ENCODE measurements at regions not wholly inside any gene's neighbourhood (a gene's known extent, or its start where the extent isn't known, plus 50 kb on each side); places are given as distances from the start of the nearest gene placed in this dataset.
"Not testable (repeated sequence)": the region's sequence is repeated elsewhere in the genome, so short reads cannot be mapped to it uniquely, and the experiment has no call there.

DNA sequence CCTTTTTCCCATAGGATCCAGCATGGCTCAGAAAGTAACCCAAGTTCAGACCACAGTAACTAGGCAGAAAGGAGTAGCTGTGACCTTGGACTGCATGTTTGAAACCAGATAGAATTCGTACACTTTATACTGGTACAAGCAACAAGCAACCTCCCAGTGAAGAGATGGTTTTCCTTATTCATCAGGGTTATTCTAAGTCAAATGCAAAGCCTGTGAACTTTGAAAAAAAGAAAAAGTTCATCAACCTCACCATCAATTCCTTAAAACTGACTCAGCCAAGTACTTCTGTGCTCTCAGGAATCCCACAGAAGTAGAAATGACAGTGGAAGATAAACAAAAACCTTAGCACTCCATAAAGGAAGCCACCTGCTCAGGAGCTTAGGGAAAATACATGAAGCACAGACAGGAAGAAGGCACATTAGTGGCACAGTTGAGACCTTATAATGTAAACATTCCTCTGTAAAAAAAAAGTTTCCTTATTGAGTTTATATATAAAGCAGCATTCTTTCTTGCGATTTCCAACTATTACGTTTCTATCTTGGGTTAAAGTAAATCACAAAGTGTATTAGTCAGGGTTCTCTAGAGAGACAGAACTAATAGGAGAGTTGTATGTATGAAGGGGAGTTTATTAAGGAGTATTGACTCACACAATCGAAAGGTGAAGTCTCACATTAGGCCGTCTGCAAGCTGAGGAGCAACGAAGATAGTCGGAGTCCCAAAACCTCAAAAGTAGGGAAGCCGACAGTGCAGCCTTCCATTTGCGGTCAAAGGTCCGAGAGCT lies 398.4 kb downstream of the DAD1 start:
- peak; percentile 47 for DNase-seq (ENCODE audit: low read depth)

DNA sequence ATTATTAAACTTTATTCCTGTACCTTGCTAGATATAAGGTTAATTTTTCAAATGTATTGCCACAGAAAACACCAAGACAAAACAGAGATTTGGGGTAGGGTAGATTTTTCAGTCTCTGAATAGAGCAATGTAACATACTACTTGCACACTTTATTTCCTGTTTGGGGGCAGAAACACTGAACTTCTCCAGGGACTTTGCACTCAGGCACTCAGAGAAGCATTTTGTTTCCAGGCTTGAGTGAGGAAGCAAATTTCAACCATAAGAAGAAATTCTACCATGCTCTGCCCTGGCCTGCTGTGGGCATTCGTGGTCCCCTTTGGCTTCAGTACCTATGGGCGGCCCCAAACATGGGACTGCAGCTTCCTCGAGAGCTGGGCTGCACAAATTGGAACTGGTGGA lies 399.1 kb downstream of the DAD1 start:
- DNase-seq (ENCODE audit: low read depth), result no peak

DNA sequence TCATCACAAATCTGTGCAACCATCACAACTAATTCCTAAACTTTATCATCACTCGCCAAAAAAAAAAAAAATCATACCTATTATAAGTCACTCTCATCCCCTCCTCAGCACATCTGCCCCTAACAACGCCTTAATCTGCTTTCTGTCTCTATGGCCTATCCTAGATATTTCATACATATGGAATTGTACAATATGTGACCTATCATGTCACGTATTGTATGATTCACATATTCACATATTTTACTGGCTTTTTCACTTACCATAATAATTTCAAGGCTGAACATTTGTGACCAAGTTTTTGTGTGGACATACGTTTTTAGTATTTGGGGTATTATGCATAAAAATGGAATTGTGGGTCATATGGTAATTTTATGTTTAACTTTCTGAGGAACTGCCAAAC lies 400.7 kb downstream of the DAD1 start:
- peak; percentile 9 for DNase-seq (ENCODE audit: low read depth)

DNA sequence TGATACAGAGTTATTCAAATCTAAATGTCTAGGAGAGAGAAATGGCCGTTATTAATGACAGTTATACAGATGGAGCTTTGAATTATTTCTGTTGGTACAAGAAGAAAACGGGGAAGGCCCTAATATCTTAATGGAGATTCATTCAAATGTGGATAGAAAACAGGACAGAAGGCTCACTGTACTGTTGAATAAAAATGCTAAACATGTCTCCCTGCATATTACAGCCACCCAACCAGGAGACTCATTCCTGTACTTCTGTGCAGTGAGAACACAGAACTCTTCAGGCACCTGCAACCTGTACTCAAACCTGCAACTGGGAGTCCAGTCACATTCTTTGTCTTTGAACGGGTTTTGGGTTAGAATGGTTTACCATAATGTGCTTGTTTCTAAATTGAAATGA lies 403.2 kb downstream of the DAD1 start:
- DNase-seq (ENCODE audit: low read depth), result no peak

DNA sequence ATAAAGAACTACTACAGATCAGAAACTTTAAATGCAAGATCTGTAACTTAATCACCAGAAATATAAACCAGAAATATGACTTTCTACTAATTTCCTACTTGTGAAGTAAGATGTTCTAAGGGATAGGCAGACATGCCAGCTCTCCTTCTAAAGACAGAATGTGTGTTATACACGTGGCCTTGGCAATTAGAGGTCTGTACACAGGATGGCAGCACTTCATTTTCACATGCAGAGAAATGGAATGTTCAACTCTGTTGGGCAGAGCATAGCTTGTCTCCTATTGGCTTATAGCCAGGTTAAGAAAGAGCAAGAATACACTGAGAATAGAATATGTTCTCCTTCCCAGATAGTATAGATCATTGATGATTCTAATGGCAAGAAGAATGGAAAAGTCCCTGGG lies 403.8 kb downstream of the DAD1 start:
- peak; percentile 12 for DNase-seq (ENCODE audit: low read depth)

DNA sequence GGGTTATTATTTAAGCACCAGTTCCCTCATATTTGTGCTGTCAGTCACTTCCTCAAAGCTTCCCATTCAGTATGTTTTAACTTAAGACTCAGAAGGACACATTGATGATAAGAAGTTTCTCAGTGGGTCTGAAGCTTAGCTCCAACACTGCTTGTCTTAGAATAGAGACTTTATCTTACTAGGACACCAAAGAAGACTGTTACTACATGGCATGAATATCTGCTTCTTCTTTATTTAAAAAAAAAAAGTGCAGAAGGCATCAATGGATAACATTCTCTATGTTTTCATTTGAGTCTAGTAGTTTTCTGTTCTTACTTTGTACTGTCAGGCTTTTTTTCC lies 404.2 kb downstream of the DAD1 start:
- no peak for DNase-seq (ENCODE audit: low read depth)

DNA sequence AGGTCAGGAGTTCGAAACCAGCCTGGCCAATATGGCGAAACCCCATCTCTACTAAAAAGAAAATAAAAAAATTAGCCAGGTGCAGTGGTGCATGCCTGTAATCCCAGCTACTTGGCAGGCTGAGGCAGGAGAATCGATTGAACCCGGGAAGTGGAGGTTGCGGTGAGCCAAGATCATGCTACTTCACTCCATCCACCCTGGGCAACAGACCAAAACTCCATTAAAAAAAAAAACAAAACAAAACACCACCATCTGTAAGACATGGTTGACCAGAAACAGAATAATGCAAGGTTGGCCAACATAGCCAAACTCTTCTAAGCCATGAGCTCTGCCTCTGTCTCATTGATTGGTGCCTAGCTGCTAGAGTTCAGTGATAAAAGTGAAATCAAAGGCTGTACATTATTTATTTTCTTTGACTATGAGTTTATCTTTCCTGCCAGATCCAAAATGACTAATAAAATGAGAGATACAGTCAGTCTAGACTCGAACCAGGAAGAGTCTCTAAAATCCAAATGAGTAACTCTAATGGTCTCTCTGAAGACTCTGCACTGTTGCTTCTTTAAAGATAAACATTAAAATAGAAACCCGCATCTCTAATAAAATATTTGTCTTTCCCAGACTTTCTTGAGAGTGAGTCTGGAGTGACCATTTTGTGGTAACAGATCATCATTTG lies 404.7 kb downstream of the DAD1 start:
- peak; percentile 26 for DNase-seq (ENCODE audit: low read depth)

DNA sequence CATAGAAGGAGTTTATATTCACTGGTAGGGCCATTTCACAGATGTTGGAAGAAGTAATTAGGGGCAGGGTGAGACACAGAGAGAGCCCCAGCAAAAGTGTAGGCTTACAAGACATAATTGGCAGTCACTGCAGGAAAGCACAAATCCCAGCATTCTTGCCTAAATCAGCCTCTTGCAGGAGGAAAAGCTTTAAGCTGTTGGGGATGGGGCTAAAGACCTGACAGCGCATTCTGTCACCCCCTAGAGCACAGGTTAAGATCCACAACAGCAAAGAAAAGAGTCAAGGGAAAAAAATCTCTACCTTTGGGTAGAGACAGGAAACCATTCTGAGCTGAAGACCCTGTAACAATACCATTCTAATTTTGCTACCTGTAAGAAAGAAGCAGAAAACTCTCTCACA lies 409.0 kb downstream of the DAD1 start:
- no peak for DNase-seq (ENCODE audit: low read depth)

DNA sequence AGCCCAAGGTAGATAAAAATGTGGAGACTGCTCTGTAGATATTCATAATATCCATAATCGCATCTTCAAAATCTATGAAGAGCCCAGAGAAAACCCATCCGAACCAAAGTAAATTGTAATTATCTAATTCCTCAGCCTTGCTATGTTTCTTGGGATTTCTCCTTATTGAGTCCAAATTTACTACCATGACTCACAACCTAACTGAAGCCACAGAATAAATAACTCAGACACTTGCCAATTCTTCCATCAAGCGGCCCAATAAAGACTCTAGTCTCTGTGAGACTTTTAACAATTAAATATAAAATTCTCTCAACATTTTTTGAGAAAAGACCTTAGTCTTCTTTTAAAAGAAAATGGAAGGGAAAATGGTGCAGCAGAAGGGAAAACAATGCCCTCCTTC lies 409.8 kb downstream of the DAD1 start:
- no peak for DNase-seq (ENCODE audit: low read depth)

DNA sequence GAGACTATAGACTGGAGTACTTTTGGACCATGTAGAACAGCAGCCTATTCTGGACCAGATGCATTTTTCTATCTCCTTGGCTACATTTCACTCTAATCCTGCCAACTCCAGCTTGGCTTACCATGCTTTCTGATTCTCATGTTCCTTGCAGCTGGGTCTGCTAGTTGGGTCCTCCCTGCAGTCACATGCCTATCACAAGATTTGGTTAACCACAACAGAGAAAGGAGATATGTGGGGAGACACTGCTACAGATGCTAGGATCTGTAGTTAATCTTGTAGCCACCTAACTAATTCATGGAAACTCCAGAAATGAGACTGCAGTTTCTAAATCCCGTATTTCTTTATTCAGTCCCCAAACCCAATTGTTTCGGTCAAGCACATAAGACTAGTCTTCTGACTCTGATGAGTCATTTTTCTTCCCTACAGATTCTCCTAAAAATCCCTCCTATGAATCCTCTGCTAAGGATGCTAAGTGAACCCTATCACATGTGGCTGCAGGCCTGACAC lies 410.6 kb downstream of the DAD1 start:
- DNase-seq (ENCODE audit: low read depth), result no peak

DNA sequence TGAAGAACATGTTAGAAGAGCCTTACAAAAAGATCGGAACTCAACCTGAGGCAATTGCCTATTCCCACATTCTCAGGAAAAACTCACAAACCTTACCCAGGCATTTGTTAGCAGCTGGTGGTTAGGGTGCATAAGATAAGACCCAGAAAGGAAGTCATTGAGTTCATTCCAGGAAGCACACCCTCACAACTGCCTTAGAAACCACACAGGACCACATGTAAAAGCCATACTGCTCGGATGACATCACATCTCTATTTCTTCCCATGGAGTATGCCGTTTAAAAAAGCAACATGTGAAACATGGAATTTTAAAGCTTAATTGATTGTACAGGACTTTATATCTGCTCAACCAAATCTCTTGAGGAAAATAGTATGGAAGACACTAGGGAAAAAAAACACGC lies 411.2 kb downstream of the DAD1 start:
- no peak for DNase-seq (ENCODE audit: low read depth)

DNA sequence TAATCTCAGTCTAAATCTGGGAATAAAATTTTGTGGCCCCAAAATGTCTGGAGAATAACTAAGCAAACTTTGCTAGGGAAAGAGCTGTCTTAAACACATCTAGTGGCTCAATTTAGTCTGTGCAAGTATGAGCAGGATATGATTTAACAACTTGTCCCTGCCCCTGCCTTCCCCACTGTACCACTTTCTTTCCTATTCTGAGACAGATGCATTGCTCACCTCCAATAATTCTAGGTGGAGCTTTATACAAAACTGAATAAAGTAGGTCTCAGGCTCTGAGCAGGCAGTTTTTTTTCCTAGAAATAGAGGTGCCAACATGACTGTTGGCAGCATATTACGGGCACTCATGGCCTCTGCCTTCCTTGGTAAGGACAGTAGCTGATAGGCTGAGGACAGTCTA lies 412.1 kb downstream of the DAD1 start:
- no peak for DNase-seq (ENCODE audit: low read depth)

DNA sequence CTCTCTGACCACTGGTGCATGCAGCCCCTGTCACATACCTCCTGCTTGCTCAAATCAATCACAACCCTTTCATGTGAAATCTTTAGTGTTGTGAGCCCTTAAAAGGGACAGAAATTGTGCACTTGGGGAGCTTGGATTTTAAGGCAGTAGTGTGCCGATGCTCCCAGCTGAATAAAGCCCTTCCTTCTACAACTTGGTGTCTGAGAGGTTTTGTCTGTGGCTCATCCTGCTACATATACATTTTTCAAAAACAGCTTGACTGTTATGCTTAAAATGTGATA lies 413.8 kb downstream of the DAD1 start:
- DNase-seq (ENCODE audit: low read depth), result not testable (repeated sequence)

DNA sequence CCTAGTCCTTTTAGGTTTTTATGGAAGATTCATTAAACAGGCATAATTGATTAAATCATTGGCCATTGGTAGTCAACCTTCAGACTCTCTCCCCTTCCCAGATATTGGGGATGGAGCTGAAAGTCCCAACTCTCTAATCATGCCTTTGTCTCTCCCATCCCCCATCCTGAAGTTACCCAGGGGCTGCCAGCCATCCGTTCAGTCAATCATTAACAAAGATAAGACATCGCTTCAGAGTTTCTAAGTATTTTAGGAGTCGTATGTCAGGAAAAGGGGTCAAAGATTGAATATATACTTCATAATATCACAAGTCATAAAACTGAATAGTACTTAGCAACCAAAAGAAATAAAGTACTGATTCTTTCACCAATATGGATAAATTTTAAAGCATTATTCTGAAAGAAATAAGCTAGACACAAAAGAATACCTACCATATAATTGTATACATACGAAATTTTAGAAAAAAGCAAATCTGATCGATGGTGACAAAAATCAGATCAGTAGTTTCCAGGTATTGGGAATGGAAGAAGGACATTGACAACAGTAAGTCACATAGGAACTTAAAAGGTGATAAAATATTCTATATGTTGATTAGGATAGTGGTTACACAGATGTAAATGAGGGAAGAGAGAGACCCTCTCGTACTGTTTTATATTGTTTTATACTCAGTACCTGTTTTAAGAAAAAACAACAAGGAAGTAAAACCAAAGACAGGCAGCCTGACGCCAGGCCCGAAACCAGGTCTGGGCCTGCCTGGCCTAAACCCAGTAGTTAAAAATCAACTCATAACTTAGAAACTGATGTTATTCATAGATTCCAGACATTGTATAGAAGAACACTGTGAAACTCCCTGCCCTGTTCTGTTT lies 414.4 kb downstream of the DAD1 start:
- no peak for DNase-seq (ENCODE audit: low read depth)

DNA sequence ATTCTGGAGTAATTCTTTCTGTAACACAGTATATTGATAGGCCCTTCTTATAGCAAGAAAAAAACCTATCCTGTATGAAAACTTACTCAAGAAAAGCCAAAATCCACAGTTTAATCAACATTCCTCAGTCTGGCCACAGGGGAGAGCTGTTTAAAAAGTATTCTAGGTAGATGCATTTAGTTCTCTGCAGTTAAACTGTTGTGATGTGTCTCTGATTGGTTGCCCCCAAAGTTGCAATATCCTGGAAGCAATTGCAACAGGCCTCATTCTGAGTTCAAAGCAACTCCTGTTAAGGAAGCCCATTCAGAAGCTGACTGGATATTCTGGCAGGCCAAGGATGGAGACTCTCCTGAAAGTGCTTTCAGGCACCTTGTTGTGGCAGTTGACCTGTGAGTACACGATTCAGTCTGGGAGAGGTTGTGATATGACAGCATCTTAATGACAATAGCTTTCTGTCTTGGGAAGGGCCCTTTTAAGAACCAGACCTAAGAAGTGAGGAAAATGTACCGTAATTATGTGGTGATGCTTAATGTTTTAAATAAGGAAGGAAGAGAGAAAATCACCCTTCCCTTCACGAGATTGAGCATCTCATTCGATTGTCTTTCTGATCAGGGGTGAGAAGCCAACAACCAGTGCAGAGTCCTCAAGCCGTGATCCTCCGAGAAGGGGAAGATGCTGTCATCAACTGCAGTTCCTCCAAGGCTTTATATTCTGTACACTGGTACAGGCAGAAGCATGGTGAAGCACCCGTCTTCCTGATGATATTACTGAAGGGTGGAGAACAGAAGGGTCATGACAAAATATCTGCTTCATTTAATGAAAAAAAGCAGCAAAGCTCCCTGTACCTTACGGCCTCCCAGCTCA lies 420.7 kb downstream of the DAD1 start:
- no peak for DNase-seq (ENCODE audit: low read depth)

DNA sequence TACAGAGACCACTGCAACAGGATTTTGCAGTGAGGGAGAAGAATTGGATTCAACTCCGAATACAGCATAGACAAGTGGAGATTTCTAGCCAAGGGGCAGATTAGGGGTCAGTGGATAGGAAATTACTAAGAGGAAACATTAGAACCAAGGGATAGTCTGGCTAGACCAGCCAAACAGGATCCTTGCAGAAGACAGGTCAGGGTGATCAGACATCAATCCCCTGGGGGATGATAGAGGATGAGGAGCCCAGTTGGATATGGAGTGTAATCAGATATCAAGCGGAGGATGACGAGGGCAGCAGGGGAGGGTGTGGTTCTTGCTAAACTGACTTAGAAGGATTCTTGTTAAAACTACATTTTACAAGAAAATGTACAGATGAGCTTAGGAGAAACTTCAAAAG lies 424.4 kb downstream of the DAD1 start:
- DNase-seq (ENCODE audit: low read depth), result no peak

DNA sequence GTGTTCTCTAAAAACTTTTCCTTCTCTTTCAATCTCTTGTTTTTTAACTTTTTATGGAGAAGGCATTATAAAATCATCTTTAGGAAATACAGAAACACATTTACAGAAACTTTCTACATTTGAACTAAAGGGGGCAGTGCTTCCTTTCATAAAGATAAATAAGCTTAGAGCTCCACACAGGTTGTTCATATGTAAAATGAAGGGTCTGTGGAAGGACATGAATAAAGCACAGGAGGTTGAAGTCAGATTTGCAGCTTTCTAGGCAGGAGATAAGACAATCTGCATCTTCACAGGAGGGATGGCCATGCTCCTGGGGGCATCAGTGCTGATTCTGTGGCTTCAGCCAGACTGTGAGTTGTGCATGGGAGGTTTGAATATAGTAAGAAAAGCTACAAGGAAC lies 426.0 kb downstream of the DAD1 start:
- DNase-seq (ENCODE audit: low read depth), result no peak

DNA sequence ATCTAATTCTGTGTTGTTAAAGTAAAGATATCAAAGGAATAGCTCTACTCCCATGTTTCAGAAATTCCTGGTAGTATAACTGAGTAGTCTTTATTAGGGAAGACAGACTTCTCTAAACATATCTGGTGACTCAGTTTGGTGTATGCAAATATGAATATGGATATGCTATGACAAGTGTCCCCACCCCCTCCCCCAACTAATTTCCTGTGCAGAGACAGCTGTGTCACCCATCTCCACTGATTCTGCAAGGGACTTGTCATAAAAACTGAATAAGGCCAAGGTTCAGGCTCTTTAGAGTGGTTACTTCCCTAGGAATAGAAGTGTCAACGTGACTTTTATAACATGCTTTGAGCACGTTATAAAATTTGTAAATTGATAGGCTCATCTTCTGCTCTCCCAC lies 429.1 kb downstream of the DAD1 start:
- DNase-seq (ENCODE audit: low read depth), result no peak

DNA sequence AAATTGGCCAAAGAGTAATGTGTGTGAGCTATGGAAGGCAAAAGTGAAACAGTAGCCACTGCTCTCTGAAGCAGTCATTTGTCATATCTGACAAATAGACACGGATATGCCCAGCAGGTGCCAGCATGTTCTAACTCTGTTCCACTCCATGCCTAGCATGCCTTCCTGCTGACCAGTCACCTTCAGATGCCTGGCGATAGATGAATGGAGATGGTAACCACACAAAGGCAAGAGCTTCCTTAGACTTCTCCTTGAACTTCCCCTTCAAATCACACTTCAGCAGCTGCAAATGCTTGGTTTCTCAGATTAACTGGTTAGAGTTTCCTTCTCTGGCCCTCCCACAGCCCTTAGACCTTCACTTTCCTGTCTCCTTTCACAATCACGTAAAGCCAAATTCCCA lies 429.9 kb downstream of the DAD1 start:
- DNase-seq (ENCODE audit: low read depth), result no peak

DNA sequence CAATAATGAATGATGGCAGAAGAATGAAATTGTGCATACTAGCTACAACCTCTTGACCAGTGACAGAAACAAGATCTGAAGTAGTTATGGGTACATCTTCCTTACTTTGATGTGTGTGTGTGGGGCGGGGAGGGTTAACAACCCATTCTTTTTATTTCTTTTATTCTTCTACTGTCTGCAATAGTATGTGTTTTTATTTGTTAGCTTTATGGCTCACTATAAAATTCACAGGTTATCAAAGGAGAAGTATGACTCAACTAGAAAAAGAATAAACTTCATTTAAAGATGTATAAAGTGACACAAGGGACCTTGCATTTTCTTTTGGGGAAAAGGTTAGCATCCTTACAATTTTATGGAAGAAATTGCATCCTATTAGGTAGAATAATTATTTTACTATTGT lies 430.5 kb downstream of the DAD1 start:
- DNase-seq (ENCODE audit: low read depth), result no peak

DNA sequence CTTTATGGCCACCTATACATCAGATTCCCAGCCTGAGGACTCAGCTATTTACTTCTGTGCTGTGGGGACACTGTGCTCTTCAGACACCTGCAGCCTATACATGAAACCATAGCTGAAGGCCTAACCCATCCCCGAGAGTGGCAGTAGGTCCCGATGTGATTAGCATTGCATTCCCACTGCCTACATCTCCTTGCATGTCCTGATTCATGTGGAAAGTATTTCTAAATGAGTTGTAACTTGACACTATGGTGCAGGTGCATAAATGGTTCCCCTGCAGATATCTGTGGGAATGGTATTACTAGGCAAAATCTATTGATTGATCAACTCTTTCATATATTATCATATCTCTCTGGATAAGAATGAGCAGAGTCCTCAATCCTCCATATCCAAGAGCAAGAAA lies 433.5 kb downstream of the DAD1 start:
- DNase-seq (ENCODE audit: low read depth), result no peak

DNA sequence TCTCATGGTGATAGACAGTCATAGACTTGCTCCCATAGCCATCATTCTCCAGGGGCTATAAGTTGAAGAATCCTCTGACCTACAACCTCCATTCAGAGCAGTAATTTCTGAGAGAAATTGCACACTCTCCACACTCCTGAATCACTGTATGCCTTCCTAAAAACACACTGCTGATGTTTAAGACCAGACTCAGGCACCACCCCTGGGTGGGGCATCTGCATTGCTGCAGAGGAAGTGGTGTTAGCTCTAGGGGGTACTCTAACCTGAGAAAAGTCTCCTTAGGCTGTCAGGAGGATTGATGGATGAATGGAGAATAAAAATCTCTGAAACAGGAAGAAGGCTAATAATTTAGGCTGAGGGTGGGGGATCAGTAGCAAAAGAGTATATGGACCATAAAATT lies 436.1 kb downstream of the DAD1 start:
- no peak for DNase-seq (ENCODE audit: low read depth)

All from EH (cell line).